Glomerular endothelial cell (primary cell): ENCODE measurements at regions not wholly inside any gene's neighbourhood (a gene's known extent, or its start where the extent isn't known, plus 50 kb on each side); places are given as distances from the start of the nearest gene placed in this dataset.
A peak's percentile ranks its signal among the peaks of the same experiment; 100 is the strongest.
"Not testable (repeated sequence)": the region's sequence is repeated elsewhere in the genome, so short reads cannot be mapped to it uniquely, and the experiment has no call there.

Experiments
- DNase-seq: peaks from one replicate; pipeline ENCODE4 v3.0.0-alpha.2; 2011; ENCODE audit warnings: low read depth, low spot score; ENCODE audit errors: extremely low read depth

- DNase-seq = no peak
Measured at GRCh38 chr2:190150413-190150812, 87.9 kb upstream of the MSTN start.

GRCh38 chr2:190149908-190150307 lies 87.4 kb upstream of the MSTN start:
- no peak for DNase-seq

GRCh38 chr2:190149200-190149599 lies 86.7 kb upstream of the MSTN start:
- no peak for DNase-seq

DNA sequence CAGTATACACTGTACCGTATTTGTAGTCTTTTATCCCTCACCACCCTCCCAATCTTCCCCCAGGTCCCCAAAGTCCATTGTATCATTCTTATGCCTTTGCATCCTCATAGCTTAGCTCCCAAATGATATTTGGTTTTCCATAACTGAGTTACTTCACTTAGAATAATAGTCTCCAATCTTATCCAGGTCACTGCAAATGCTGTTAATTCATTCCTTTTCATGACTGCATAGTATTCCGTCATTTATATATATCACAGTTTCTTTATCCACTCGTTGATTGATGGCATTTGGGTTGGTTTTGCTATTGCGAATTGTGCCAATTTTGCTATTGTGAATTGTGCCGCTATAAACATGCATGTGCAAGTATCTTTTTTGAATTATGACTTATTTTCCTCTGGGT lies 83.6 kb upstream of the MSTN start:
- DNase-seq = not testable (repeated sequence)

GRCh38 chr2:190140474-190140873 lies 77.9 kb upstream of the MSTN start:
- not testable (repeated sequence) for DNase-seq

DNA sequence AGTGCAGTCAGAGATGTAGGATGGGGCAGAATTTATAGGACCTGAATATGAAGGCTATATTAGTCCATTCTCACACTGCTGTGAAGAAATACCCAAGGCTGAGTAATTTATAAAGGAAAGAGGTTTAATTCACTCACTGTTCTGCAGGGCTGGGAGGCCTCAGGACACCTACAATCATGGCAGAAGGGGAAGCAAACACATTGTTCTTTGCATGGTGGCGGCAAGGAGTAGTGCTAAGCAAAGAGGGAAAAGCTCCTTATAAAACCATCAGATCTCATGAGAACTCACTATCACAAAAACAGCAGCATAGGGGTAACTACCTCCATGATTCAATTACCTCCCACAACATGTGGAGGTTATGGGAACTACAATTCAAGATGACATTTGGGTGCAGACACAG lies 76.8 kb upstream of the MSTN start:
- DNase-seq = no peak

DNA sequence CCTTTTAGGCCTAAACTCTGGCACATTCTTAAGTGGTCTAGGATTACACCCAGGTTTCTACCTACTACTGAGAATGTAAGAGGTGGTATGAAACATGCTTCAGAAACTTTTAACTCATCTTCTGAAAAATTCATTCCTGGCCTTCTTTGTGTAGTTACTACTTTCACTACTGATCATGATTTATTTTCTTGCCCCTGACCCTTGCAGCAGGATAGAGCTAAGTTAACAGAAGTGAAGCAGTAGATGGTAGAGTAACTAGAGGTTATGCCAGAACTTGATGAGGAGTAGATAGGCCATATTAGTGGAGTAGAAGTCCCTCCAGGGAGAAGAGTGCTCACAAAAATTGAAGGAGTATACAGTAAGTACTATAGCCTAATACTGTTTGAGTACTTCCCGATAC lies 75.5 kb upstream of the MSTN start:
- no peak for DNase-seq

DNA sequence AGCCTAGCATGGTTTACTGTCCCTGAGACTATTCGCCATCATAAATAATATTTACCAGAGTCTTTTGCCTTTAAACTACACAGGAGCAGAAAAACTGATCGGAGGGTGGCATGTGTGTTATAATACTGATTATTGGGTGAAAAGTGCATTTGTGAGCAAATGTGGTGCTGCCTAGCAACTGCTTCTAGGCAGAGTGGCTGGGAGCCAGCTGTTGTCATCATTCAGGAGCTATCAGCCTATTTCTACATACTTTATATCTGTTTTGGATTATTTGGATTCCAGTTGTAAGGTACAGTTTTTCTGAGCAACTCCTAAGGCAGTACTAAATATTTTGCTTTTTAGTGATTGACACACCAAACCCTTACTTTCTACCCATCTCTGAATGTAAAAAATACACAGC lies 75.0 kb upstream of the MSTN start:
- DNase-seq = no peak

- no peak for DNase-seq
Measured at GRCh38 chr2:190136825-190137224, 74.3 kb upstream of the MSTN start.

GRCh38 chr2:190136259-190136658 lies 73.7 kb upstream of the MSTN start:
- no peak for DNase-seq

GRCh38 chr2:190129421-190130199 lies 67.1 kb upstream of the MSTN start:
- DNase-seq = no peak

- no peak for DNase-seq
Measured at GRCh38 chr2:190127651-190128050, 65.1 kb upstream of the MSTN start.

DNA sequence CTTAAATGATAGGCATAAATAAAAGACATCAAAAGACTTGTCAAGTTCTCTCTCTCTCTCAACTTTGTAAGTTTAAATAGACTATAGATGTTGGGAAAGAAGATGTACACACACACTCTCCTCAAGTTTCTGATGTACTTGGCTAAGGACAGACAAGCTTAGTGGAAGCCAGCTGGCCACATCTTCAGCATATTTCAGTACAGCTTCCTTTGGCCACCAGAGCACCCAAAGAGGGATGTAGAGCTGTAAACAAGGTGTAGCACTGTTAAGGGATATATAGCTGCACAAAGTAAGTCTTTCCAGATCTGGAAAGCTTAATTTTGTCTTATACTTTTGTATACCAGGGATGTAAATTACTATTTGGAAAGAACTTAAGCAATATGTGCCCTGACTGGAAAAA lies 64.3 kb upstream of the MSTN start:
- no peak for DNase-seq

GRCh38 chr2:190123956-190124355 lies 61.4 kb upstream of the MSTN start:
- DNase-seq = no peak

DNA sequence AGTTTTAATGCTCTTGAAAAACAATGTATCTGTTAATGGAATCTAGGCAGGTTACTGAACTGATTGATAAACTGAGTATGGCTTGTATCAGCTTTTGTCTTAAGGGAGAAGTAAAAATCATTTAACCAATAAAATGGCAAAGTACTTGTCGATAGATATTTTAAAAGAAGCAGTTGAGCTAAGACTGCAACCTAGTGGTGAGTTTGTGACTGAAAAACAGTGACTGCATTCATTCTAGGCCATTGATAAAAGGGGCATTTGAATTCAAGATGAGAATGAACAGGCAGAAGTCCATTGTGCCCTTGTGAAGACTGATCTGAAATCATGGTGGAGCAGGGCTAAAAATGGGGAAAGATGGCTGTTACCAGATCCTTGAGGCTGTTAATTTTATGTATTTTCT lies 59.4 kb upstream of the MSTN start:
- peak; percentile 9 for DNase-seq

DNA sequence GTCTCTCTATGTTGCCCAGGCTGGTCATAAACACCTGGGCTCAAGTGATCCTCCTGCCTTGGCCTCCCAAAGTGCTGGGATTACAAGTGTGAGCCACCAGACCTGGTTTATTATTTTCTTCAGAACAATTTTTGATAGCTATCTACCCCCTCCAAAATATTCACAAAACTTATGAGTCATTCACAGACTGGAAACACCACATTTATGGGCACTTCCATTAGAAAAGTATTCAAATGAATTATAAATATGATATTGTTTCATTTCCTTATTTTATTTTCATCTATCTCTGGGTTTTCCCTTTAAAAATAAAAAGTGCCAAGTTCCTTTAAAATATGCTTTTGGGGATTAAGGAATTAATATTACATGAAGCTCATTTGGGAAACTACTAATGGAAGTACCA lies 58.8 kb upstream of the MSTN start:
- DNase-seq = no peak

- DNase-seq = no peak
Measured at GRCh38 chr2:190119923-190120590, 57.5 kb upstream of the MSTN start.

DNA sequence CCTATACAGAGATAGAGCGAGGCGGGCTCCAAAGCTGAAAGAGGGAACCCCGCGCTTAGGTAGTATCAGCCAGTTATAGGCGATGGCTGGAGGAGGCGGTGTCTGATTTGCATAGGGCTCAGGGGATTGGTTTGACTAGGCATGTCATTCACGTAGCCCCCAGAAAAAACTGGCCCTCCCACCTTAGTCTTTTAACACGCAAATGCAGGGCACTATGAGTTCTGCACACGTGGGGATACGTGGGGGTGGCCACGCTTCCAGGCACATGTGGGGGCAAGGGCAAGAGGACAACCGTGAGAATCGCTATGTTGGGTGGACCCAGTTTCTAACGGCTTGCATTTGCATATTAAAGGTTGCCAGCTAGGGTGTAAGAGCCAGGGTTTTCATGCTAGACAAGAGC lies 56.7 kb upstream of the MSTN start:
- DNase-seq = no peak

- DNase-seq = no peak
Measured at GRCh38 chr2:190117305-190117704, 54.8 kb upstream of the MSTN start.

DNA sequence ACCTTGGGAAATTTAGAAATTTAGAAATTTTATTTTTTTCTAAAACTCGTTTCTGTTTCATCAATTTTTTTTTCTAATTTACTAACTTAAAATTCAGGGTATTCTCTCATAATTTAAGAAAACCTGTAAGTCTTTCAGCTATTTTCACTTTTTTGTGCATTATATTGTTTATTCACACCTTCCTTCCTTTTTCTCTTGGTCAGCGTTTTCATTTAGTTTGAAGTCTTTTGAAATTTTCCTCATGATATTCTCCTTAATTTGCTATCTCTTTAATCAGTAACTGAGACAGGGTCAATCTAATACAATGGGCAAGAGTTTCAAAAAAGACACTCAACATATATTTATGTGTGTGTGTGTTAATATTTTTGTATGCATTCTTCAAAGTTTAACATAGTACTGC lies 50.5 kb upstream of the MSTN start:
- no peak for DNase-seq
